ENCODE measurements at regions not wholly inside any gene's neighbourhood (a gene's known extent, or its start where the extent isn't known, plus 50 kb on each side); places are given as distances from the start of the nearest gene placed in this dataset.

- DNase-seq: no peak
These were observed 152.4 kb upstream of the PWP1 start for GRCh38 chr12:107533218-107533617.

GRCh38 chr12:107536613-107537012, 149.0 kb upstream of the PWP1 start:
- DNase-seq: no peak

GRCh38 chr12:107537464-107538119, 148.0 kb upstream of the PWP1 start:
- DNase-seq: no peak

- DNase-seq: no peak
These were observed 146.2 kb upstream of the PWP1 start for GRCh38 chr12:107539196-107539939.

- no peak for DNase-seq
These were observed 144.4 kb upstream of the PWP1 start for GRCh38 chr12:107541001-107541705.

GRCh38 chr12:107543416-107543815, 142.2 kb upstream of the PWP1 start:
- DNase-seq: no peak

- no peak for DNase-seq
These were observed 141.8 kb upstream of the PWP1 start for GRCh38 chr12:107543841-107544240.

- no peak for DNase-seq
These were observed 140.7 kb upstream of the PWP1 start for GRCh38 chr12:107544937-107545336.

GRCh38 chr12:107545737-107546353, 139.8 kb upstream of the PWP1 start:
- DNase-seq: no peak

GRCh38 chr12:107547389-107547788, 138.2 kb upstream of the PWP1 start:
- no peak for DNase-seq

- no peak for DNase-seq
These were observed 135.7 kb upstream of the PWP1 start for GRCh38 chr12:107549651-107550480.

GRCh38 chr12:107551434-107551833, 134.2 kb upstream of the PWP1 start:
- no peak for DNase-seq

- DNase-seq: no peak
These were observed 133.3 kb upstream of the PWP1 start for GRCh38 chr12:107552263-107552662.

GRCh38 chr12:107553211-107553765, 132.3 kb upstream of the PWP1 start:
- no peak for DNase-seq

- no peak for DNase-seq
These were observed 130.7 kb upstream of the PWP1 start for GRCh38 chr12:107554941-107555340.

GRCh38 chr12:107557026-107557425, 128.6 kb upstream of the PWP1 start:
- no peak for DNase-seq

- no peak for DNase-seq
These were observed 128.0 kb upstream of the PWP1 start for GRCh38 chr12:107557589-107558100.

- DNase-seq: no peak
These were observed 127.3 kb upstream of the PWP1 start for GRCh38 chr12:107558141-107558815.

GRCh38 chr12:107558816-107559382, 126.7 kb upstream of the PWP1 start:
- DNase-seq: no peak

- DNase-seq: no peak
These were observed 125.3 kb upstream of the PWP1 start for GRCh38 chr12:107560165-107560898.
